ENCODE measurements at regions not wholly inside any gene's neighbourhood (a gene's known extent, or its start where the extent isn't known, plus 50 kb on each side); places are given as distances from the start of the nearest gene placed in this dataset.

DNA sequence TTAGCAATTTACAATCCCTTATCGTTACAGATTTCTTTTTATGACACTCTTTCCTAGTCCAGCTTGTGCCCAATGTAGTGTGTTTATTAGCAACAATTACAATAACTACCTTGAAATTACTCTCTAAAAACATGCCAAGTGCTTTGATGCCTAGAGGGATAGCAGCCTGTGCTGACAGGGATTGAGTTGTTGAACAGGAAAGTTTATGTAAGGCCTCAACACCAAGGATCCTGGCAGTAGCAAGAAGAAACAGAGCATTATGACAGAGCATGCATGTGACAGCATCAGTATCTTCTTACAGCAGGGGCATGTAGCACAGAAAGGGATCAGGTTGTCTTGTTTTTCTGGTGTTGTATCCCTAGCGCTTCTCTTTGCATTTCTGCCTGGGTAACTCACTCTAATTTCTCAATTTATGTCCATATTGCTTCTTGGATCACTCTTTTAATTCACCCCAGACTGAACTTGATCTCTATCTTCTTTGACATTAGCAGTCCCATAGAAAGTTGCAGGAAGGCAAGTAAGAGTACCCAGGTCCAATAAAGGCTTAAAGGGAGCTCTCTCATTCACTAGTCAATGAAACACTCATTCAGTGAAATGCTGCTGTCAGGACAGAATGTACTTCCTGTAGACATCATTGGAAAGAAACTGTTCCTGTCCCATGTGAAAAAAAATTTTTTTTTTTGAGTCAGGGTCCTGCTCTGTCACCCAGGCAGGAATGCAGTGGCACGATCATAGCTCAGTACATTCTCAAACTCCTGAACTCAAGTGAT, 220.0 kb upstream of the GRIP1 start:
- intact Hi-C loops (cut with DNase I): no loop called here
- no peak for DNase-seq
- ATAC-seq (ENCODE audit: poor library complexity): no peak

DNA sequence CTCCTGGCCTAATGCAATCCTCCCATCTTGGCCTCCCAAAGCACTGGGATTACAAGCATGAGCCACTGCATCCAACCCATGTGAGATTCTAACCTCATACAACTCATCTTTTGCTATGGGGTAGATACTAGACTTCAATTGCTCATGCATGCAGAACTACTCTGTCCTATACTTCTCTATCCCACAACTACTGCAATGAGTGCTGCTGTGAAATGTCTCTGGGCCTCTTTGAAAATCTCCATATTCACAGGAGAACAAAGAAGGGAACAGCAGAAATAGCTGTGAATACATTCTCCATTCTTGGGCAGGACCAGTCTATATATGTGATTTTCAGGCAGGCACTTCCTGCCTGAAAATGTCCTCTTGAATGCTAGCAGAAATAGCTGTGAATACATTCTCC, 220.7 kb upstream of the GRIP1 start:
- intact Hi-C loops (cut with DNase I): no loop called here
- no peak for ATAC-seq (ENCODE audit: poor library complexity)

DNA sequence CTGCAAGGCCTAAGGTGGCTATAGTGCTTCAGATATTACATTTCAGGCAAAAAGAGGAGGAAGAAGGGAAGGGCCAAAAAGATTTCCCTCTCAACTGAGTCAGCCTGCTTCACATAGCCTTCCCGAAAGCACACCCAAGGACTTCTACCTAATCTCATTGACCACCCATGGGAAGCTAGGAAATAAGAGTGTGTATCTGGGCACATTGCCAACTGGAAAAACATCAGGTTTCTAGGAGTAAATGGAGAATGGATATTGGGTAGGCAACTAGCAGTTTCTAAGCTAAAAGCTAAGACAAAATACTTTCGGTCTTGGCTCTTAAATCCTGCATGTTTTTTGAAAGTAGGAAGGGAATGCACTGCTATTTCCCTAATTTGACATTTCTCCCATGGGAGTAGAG, 221.7 kb upstream of the GRIP1 start:
- ATAC-seq (ENCODE audit: poor library complexity) (no peak), DNase-seq (no peak)
- intact Hi-C loops (cut with DNase I): no loop called here

More for the DNA sequence above, 220.7 kb upstream of the GRIP1 start:
- DNase-seq: no peak

DNA sequence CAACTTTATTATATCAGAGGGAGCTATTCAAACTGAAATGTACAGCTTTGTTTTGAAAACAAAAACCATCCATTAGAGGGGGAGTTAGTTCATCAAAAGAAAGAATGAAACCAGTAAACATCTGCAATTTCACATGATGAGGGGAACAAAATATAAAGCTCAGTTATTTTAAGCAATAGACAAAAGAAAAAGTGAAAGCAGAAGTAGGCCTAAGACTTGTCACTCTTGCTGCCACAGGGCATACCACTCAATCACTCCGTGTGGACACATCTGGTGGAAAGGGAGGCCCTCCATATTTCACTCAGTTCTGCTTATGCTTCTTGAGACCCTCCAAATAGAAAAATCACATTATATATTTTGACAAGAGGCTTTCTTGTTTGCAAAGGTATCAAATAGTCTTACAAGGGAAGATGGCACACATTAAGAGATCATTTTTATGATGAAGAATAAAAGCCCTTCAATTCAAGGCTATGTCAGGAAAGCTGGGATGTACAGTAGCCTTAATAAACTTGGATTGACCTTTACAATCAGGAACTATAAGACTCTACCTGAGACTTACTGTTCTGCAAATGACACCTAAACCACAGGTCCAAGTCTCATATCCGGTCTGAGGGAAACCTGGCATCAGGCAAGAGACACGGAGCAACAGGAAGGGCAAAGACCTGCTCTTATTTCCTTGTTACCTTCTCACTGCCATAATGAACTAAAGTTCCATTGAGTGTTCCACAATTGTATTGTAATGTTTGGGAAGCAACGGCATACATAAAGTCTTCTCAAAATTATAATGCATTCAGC, 222.5 kb upstream of the GRIP1 start:
- no peak for ATAC-seq (ENCODE audit: poor library complexity)
- DNase-seq: no peak
- intact Hi-C loops (cut with DNase I): no loop called here

DNA sequence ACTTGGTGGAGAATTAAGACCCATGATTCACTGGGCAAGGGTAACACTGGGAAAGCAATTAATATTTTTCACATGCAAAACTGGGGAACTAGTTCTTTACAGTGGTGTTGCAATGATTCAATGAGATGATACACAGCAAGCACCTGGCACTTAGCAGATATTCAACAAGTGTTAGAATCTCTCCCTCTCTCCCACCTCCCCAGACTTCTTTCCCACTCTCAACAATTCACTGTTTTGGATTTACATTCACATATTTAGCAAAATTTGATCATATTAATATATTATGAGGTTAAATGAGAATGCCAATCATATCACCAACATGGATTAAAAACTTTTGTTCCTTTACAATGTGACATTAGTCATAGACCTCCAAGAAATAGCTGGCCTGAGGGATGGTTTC, 223.1 kb upstream of the GRIP1 start:
- no peak for ATAC-seq (ENCODE audit: poor library complexity)
- intact Hi-C loops (cut with DNase I): no loop called here
- DNase-seq: no peak

DNA sequence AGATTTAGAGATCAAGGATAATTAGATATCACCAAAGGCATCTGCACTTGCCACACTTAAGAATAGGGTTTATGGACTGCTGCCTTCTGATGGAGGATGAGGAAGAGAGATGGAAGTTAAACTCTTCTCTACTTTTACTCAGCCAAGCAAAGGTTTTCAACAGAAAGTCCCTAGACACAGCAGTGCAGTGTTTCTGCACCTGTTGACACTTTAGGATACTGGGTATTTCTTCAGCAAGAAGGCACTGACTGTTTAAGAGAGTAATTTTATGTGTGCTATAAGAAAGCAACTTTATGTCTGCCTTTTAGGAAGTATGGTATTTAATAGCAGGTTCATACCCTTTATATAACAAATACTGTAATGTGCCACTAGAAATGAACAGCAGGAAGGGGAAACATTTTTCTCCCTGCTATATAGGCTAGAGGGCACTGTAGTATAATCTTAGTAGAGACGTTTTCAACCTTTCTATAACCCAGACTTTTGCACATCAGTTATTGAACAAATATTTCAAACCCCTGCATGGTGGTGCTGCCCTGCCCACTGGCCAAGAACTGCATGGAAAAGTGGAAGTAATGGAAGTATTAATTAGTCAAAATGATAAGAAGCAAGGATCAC, 225.0 kb upstream of the GRIP1 start:
- DNase-seq (no peak), ATAC-seq (ENCODE audit: poor library complexity) (no peak)
- intact Hi-C loops (cut with DNase I): no loop called here

DNA sequence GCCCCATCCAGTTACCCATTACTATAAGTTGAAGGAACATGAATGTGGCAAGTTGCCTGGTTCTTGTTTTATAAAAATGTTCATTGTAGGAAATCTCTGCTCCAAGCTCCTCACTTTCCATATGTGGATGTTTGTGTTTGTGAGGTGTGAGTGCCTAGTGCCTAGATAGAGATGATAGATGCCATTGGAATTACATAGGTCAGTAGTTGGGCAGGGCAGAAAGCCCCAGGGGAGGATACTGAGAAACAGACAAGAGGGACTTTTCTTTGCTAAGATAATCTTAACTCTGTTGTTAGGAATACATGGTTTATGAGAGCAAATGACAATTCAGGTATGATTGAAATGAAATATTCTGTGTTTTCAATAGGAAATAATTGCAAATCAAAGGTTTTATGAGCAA, 226.3 kb upstream of the GRIP1 start:
- intact Hi-C loops (cut with DNase I): no loop called here
- ATAC-seq (ENCODE audit: poor library complexity) (no peak), DNase-seq (no peak)

DNA sequence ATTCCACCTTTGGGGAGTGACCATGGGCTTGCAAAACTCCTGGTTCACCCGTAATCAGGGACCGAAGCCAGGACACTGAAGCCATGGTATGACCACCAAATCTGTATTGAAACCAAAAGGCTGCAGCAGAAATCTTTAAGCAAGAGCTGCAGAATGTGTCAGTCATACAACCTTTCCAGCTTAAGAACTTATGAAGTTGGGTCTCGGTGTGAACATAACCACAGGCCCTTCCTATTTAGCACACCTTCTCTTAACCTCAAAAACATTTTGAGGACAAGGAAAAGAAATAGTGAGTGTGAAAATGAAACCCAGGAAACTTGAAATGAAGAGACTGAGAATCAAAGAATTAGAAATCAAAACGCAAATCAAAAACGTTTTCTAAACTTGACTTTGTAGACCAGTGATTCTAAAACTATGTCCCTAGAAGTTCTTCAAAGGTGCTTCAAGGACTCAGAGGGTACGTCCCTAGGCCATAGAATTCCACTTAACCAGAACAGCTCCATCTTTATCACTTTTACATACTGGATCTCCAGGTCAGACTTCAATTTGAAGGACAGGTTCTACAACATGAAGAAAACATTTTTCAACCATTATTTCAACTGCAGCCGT, 231.6 kb upstream of the GRIP1 start:
- ATAC-seq (ENCODE audit: poor library complexity): no peak
- intact Hi-C loops (cut with DNase I): no loop called here
- DNase-seq: no peak

DNA sequence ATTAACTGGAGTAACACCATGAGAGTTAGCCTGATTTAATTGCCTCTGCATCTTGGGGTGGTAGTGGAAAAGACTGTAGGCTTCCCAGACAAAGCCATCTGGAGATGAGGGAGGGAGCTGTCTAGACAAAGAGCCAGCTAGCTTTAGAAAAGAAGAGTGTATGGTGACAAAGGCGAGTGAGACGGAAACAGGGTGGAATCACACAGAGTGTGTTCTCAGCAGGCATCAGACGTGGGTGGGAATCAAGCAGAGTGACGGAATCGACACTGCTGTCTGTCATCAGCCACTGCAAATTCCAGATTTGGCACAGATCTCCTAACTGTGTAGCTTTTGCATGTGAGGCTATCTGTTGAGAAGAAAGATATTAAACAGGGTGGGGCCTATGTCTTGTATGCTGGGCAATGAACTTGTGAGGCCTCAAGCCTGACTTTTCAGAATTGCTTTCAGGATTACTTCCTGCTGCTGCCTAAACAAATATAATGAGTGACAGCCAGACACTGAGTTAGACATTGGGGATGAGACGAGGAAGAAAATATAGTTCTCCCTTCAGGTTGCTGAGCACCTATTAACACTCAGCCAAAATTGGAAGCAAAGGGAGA, 236.5 kb upstream of the GRIP1 start:
- no peak for DNase-seq
- ATAC-seq (ENCODE audit: poor library complexity): no peak
- intact Hi-C loops (cut with DNase I): no loop called here

DNA sequence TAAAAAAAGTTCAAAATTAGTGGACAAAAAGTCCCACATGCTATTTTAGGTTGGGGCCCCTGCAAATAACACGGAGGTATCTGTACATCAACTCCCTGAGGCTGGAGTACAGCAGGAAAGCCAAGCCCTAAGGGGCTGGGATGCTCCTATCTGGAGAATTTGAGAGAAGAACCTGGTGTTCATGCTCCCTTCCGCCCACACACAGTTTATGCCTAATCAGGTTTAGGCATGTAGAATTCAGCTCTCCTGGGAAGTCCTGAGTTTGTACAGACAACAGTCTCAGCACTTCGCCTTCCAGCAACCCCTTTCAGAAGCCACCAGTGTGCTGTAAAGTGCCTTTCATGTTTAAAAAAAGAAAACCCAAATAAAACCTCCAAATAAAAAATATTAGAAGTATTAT, 237.3 kb upstream of the GRIP1 start:
- ATAC-seq (ENCODE audit: poor library complexity) (no peak), DNase-seq (no peak)
- intact Hi-C loops (cut with DNase I): no loop called here

DNA sequence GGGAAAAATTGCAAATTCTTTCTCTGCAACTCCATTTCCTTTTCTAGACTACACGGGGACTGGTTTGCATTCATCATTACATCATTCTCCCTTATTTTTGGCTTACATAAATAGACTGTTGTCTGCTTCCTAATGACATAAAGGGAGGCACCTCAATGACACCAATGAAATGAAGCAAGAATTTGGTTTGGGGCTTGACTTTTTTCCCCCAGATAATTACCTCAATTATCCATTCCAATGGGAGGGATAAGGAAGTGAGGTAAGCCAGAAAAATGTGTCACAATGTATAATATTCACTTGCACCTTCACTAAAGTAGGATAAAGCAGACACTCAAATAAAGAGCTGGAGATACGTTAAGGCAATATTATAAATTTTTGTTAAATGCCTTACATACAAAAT, 240.6 kb upstream of the GRIP1 start:
- DNase-seq (no peak), ATAC-seq (ENCODE audit: poor library complexity) (no peak)
- intact Hi-C loops (cut with DNase I): no loop called here

DNA sequence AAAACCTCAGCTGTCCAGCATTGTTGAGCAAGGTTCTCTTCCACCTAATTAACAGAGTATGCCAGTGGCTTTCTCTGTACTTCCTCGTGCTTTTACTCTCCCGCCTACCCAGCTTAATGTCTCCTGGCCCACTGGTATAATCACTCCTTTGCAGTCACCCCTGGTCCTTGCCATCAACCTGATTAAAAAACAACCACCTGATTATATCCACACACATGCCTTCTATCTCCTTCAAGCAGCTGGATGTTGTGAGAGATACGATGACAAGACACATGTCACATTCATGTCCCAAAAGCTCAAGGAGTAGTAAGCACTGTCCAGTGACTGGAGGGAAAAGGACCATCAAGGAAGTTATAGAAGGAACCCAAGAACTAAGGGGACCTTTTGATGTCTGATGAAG, 241.3 kb upstream of the GRIP1 start:
- DNase-seq (no peak), ATAC-seq (ENCODE audit: poor library complexity) (no peak)
- intact Hi-C loops (cut with DNase I): no loop called here

DNA sequence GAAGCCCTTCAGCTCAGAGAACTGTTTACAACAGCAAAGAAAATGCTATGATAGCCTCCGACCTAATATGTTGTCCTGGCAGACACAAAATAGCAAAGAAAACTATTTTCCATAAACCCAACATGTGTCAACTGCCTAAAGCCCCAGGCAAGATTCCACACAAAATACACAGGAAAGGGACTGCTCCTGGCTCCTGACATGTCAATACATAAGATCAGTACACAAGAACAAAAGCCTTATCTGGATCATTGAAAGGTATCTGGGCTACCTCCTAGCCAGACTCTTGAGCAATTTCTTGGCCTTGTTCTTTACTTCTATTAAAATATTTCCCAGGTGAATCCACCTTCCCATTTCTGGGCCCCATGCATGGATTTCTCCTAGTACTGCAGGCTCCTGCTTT, 242.3 kb upstream of the GRIP1 start:
- intact Hi-C loops (cut with DNase I): no loop called here
- ATAC-seq (ENCODE audit: poor library complexity): no peak
- no peak for DNase-seq

DNA sequence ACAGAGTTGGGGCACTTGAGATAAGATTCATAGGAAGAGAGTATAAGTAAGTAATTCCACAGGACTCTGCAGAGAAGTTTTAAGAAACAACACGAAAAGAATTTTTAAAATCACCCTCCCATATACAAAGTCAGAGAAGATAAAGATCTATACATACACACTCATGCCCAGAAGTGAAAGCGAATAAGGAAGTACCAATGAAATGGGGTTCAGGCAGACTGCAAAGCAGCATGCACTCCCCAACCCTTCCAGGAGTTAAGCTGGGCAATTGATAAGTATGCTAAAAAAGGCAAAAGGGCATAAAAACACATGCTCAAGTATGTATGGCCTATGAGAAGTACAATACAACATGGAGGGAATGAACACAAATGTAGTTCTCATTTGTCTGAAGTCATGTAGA, 246.2 kb upstream of the GRIP1 start:
- DNase-seq: no peak
- no peak for ATAC-seq (ENCODE audit: poor library complexity)
- intact Hi-C loops (cut with DNase I): no loop called here

DNA sequence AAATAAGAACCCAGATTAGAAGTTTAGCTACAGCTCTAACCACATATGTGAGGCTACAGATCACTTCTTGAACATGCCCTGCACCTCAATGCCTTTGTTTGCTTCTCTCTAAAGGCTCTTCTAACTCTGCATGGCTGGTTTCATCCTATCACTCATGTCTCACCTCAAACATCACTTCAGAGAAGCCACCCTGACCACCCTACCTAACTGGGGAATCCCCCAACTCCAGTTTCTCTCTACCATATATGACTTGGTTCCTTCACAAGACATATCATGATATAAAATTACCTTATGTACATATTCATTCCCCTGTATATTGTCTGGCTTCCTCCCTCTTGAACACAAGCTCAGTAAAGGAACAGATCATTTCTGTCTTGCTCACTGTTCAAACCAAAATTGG, 250.2 kb upstream of the GRIP1 start:
- intact Hi-C loops (cut with DNase I): no loop called here
- DNase-seq (no peak), ATAC-seq (ENCODE audit: poor library complexity) (no peak)

DNA sequence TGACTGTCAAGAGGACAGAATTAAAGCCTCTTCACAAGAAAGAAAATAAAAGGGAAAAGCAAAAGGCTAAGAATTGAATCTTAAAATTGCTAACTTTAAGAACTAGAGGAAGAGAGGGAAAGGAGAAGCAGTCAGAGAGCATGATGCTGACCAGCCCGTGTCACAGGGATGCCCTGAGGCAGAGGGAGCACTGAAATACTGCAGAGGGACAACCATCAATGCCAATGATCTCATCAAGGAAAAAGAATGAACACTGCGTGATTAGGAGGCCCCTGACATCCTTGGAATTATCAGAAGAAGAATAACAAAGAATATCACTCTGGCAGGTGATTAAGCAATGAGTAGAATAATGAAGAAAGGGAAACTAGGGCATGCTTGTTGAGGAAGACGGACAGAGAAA, 252.2 kb upstream of the GRIP1 start:
- intact Hi-C loops (cut with DNase I): no loop called here
- ATAC-seq (ENCODE audit: poor library complexity): no peak

DNA sequence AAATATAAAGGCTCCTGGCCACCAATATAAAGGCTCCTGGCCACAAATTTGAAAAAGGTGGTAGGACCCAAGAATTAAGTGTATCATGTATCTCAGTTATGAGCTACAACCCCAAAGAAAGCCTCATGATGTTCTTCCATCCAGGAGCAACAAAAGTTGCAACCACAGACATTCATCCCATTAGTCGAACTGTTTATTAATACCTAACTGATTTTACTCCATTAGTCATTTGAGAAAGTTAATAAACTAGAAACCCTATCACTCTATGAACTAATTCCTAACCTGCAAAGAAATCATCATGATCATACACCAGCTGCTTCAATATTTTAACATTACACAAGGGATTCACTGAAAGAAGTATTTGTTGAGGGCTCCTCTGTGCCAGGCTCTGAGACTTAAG, 253.2 kb upstream of the GRIP1 start:
- DNase-seq (no peak), ATAC-seq (ENCODE audit: poor library complexity) (no peak)
- intact Hi-C loops (cut with DNase I): no loop called here

More for the DNA sequence above, 252.2 kb upstream of the GRIP1 start:
- no peak for DNase-seq

DNA sequence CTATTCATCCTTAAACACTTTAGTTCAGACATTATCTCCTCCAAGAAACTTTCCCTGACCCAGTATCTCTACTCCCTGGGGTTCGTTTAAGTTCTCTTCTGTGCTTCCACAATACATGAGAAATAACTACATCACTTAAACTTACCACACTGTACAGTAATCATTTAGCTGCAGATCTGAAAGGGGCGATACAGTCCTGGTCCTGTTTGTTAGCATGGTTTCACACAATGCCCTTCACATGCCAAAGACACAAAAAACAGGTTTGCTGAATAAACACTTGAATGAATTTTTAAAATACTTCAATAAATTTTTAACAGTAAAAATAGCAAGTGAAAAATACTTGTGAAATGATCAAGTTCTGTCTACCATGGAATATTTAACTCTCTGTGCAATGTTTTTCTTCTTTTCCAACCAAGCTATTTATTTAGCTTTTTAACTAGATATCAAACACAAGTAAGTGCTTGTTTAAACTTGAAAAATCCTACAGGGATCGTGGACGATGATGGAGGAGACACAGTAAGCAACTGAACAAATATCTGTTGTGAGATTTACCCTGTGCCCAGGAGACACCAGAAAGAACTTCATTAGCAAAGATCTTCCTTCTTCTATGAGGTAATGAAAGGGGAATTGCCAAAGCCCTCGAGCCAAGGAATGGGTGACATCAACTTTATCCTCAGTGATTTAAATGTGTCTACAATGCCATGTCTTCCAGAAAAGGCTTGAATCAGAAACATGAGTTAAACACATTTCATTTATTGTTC, 255.6 kb upstream of the GRIP1 start:
- no peak for DNase-seq
- ATAC-seq (ENCODE audit: poor library complexity): no peak
- intact Hi-C loops (cut with DNase I): no loop called here

DNA sequence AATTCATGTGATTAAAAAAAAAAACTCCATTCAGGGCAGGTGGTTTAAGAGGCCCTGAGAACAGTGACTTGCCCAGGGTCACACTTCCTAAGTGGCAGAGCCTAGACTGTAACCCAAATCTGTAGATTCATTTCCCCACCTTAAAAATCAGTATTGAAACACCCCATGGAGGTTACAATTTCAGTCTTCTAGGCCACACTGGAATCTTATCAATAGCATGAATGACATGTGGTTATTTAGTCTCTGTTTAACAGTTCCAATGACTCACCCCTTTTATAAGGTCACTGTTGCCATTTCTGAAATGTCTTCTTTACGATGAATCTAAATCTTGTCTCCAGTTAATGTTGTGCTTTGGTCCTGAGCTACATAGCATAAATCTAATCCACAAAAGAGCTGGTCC, 262.3 kb upstream of the GRIP1 start:
- ATAC-seq (ENCODE audit: poor library complexity) (no peak), DNase-seq (no peak)
- intact Hi-C loops (cut with DNase I): no loop called here

All from Right ventricle myocardium superior (tissue), 1 donor.